ENCODE measurements at regions not wholly inside any gene's neighbourhood (a gene's known extent, or its start where the extent isn't known, plus 50 kb on each side); places are given as distances from the start of the nearest gene placed in this dataset.
A peak's percentile ranks its signal among the peaks of the same experiment; 100 is the strongest.

GRCh38 chr16:14325502-14326401 is 254.6 kb downstream of the MRTFB start (continued):
- TF ChIP-seq ZFP41 (tag by site-specific recombination; IDR thresholded peaks at IDR 0.05; ENCODE audit: borderline replicate concordance) (no peak), ZBTB6 (tag by site-specific recombination; IDR thresholded peaks at IDR 0.05) (0 out of 2 replicates have a peak, but pooled peaks have one; percentile 40), ZNF768 (tag by site-specific recombination; IDR thresholded peaks at IDR 0.05) (no peak), ZNF571 (tag by site-specific recombination; IDR thresholded peaks at IDR 0.05) (no peak), ZNF202 (tag by site-specific recombination; IDR thresholded peaks at IDR 0.05; ENCODE audit: borderline replicate concordance) (no peak), SCRT1 (tag by site-specific recombination; IDR thresholded peaks at IDR 0.05; ENCODE audit: borderline replicate concordance) (peak; percentile 91), TRIM28 (IDR thresholded peaks at IDR 0.05; ENCODE audit: borderline replicate concordance, low read length) (peak; percentile 70; the same call in 1 of the 2 replicates), SP3 (tag by site-specific recombination; IDR thresholded peaks at IDR 0.05) (no peak), SP7 (tag by site-specific recombination; IDR thresholded peaks at IDR 0.05) (peak; percentile 90), ZBTB1 (tag by site-specific recombination; IDR thresholded peaks at IDR 0.05) (no peak), ZBTB48 (tag by site-specific recombination; IDR thresholded peaks at IDR 0.05) (no peak), ZNF548 (tag by site-specific recombination; IDR thresholded peaks at IDR 0.05) (no peak), ZNF600 (tag by site-specific recombination; IDR thresholded peaks at IDR 0.05) (peak; percentile 28; the same call in 1 of the 2 replicates), ZFP69B (tag by site-specific recombination; IDR thresholded peaks at IDR 0.05) (peak; percentile 58; the same call in 1 of the 2 replicates), ZNF324 (tag by site-specific recombination; IDR thresholded peaks at IDR 0.05) (peak; percentile 51; the same call in 1 of the 2 replicates), ZXDB (tag by site-specific recombination; IDR thresholded peaks at IDR 0.05) (peak; percentile 80), HOXC10 (CRISPR knock-in tag; IDR thresholded peaks at IDR 0.05) (no peak)
- TF ChIP-seq, protein P1, sequence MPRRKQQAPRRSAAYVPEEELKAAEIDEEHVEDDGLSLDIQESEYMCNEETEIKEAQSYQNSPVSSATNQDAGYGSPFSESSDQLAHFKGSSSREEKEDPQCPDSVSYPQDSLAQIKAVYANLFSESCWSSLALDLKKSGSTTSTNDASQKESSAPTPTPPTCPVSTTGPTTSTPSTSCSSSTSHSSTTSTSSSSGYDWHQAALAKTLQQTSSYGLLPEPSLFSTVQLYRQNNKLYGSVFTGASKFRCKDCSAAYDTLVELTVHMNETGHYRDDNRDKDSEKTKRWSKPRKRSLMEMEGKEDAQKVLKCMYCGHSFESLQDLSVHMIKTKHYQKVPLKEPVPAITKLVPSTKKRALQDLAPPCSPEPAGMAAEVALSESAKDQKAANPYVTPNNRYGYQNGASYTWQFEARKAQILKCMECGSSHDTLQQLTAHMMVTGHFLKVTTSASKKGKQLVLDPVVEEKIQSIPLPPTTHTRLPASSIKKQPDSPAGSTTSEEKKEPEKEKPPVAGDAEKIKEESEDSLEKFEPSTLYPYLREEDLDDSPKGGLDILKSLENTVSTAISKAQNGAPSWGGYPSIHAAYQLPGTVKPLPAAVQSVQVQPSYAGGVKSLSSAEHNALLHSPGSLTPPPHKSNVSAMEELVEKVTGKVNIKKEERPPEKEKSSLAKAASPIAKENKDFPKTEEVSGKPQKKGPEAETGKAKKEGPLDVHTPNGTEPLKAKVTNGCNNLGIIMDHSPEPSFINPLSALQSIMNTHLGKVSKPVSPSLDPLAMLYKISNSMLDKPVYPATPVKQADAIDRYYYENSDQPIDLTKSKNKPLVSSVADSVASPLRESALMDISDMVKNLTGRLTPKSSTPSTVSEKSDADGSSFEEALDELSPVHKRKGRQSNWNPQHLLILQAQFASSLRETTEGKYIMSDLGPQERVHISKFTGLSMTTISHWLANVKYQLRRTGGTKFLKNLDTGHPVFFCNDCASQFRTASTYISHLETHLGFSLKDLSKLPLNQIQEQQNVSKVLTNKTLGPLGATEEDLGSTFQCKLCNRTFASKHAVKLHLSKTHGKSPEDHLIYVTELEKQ (tag by site-specific recombination; IDR thresholded peaks at IDR 0.05; ENCODE audit: borderline replicate concordance): peak; percentile 36; the same call in 1 of the 2 replicates
- TF ChIP-seq, protein P2, sequence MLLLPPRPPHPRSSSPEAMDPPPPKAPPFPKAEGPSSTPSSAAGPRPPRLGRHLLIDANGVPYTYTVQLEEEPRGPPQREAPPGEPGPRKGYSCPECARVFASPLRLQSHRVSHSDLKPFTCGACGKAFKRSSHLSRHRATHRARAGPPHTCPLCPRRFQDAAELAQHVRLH (tag by site-specific recombination; IDR thresholded peaks at IDR 0.05): peak; percentile 59
- TF ChIP-seq, protein P3, sequence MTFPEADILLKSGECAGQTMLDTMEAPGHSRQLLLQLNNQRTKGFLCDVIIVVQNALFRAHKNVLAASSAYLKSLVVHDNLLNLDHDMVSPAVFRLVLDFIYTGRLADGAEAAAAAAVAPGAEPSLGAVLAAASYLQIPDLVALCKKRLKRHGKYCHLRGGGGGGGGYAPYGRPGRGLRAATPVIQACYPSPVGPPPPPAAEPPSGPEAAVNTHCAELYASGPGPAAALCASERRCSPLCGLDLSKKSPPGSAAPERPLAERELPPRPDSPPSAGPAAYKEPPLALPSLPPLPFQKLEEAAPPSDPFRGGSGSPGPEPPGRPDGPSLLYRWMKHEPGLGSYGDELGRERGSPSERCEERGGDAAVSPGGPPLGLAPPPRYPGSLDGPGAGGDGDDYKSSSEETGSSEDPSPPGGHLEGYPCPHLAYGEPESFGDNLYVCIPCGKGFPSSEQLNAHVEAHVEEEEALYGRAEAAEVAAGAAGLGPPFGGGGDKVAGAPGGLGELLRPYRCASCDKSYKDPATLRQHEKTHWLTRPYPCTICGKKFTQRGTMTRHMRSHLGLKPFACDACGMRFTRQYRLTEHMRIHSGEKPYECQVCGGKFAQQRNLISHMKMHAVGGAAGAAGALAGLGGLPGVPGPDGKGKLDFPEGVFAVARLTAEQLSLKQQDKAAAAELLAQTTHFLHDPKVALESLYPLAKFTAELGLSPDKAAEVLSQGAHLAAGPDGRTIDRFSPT (tag by site-specific recombination; IDR thresholded peaks at IDR 0.05): peak; percentile 55; the same call in 1 of the 2 replicates
- TF ChIP-seq, protein P4, sequence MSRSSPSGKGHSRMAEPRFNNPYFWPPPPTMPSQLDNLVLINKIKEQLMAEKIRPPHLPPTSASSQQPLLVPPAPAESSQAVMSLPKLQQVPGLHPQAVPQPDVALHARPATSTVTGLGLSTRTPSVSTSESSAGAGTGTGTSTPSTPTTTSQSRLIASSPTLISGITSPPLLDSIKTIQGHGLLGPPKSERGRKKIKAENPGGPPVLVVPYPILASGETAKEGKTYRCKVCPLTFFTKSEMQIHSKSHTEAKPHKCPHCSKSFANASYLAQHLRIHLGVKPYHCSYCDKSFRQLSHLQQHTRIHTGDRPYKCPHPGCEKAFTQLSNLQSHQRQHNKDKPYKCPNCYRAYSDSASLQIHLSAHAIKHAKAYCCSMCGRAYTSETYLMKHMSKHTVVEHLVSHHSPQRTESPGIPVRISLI (tag by site-specific recombination; IDR thresholded peaks at IDR 0.05): no peak
- TF ChIP-seq, protein P5, sequence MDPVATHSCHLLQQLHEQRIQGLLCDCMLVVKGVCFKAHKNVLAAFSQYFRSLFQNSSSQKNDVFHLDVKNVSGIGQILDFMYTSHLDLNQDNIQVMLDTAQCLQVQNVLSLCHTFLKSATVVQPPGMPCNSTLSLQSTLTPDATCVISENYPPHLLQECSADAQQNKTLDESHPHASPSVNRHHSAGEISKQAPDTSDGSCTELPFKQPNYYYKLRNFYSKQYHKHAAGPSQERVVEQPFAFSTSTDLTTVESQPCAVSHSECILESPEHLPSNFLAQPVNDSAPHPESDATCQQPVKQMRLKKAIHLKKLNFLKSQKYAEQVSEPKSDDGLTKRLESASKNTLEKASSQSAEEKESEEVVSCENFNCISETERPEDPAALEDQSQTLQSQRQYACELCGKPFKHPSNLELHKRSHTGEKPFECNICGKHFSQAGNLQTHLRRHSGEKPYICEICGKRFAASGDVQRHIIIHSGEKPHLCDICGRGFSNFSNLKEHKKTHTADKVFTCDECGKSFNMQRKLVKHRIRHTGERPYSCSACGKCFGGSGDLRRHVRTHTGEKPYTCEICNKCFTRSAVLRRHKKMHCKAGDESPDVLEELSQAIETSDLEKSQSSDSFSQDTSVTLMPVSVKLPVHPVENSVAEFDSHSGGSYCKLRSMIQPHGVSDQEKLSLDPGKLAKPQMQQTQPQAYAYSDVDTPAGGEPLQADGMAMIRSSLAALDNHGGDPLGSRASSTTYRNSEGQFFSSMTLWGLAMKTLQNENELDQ (tag by site-specific recombination; IDR thresholded peaks at IDR 0.05; ENCODE audit: low read depth): no peak
- TF ChIP-seq, protein P6, sequence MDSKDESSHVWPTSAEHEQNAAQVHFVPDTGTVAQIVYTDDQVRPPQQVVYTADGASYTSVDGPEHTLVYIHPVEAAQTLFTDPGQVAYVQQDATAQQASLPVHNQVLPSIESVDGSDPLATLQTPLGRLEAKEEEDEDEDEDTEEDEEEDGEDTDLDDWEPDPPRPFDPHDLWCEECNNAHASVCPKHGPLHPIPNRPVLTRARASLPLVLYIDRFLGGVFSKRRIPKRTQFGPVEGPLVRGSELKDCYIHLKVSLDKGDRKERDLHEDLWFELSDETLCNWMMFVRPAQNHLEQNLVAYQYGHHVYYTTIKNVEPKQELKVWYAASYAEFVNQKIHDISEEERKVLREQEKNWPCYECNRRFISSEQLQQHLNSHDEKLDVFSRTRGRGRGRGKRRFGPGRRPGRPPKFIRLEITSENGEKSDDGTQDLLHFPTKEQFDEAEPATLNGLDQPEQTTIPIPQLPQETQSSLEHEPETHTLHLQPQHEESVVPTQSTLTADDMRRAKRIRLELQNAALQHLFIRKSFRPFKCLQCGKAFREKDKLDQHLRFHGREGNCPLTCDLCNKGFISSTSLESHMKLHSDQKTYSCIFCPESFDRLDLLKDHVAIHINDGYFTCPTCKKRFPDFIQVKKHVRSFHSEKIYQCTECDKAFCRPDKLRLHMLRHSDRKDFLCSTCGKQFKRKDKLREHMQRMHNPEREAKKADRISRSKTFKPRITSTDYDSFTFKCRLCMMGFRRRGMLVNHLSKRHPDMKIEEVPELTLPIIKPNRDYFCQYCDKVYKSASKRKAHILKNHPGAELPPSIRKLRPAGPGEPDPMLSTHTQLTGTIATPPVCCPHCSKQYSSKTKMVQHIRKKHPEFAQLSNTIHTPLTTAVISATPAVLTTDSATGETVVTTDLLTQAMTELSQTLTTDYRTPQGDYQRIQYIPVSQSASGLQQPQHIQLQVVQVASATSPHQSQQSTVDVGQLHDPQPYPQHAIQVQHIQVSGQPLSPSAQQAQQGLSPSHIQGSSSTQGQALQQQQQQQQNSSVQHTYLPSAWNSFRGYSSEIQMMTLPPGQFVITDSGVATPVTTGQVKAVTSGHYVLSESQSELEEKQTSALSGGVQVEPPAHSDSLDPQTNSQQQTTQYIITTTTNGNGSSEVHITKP (tag by site-specific recombination; IDR thresholded peaks at IDR 0.05): peak; percentile 90

Data from HEK293 (cell line).